GM19099 (cell line): ENCODE measurements at regions not wholly inside any gene's neighbourhood (a gene's known extent, or its start where the extent isn't known, plus 50 kb on each side); places are given as distances from the start of the nearest gene placed in this dataset.

Experiments
- POLR2A ChIP-seq: IDR thresholded peaks from 3 replicates; pipeline ENCODE4 v1.6.1; 2011; ENCODE audit warnings: low read depth; ENCODE audit not compliant: insufficient read length; ENCODE audit errors: extremely low read depth

- TF ChIP-seq POLR2A: no peak
Observed at GRCh38 chr16:86122681-86123342, 223.8 kb downstream of the IRF8 start.

- no peak for TF ChIP-seq POLR2A
Observed at GRCh38 chr16:86124321-86124720, 225.4 kb downstream of the IRF8 start.

- TF ChIP-seq POLR2A: no peak
Observed at GRCh38 chr16:86126891-86127290, 227.9 kb downstream of the IRF8 start.

GRCh38 chr16:86127366-86127765 lies 228.4 kb downstream of the IRF8 start:
- TF ChIP-seq POLR2A: no peak

- no peak for TF ChIP-seq POLR2A
Observed at GRCh38 chr16:86128246-86128645, 229.3 kb downstream of the IRF8 start.

GRCh38 chr16:86129541-86129940 lies 230.6 kb downstream of the IRF8 start:
- no peak for TF ChIP-seq POLR2A

GRCh38 chr16:86133377-86133776 lies 234.4 kb downstream of the IRF8 start:
- no peak for TF ChIP-seq POLR2A

GRCh38 chr16:86133847-86134375 lies 234.9 kb downstream of the IRF8 start:
- TF ChIP-seq POLR2A: no peak

GRCh38 chr16:86134802-86135461 lies 236.0 kb downstream of the IRF8 start:
- TF ChIP-seq POLR2A: no peak

- no peak for TF ChIP-seq POLR2A
Observed at GRCh38 chr16:86137359-86137758, 238.4 kb downstream of the IRF8 start.

- no peak for TF ChIP-seq POLR2A
Observed at GRCh38 chr16:86138121-86139085, 239.4 kb downstream of the IRF8 start.

- TF ChIP-seq POLR2A: no peak
Observed at GRCh38 chr16:86142801-86143236, 243.9 kb downstream of the IRF8 start.

GRCh38 chr16:86143666-86144065 lies 244.7 kb downstream of the IRF8 start:
- TF ChIP-seq POLR2A: no peak

- no peak for TF ChIP-seq POLR2A
Observed at GRCh38 chr16:86145669-86146068, 246.7 kb downstream of the IRF8 start.

- TF ChIP-seq POLR2A: no peak
Observed at GRCh38 chr16:86150641-86151238, 251.8 kb downstream of the IRF8 start.
